ENCODE measurements at regions not wholly inside any gene's neighbourhood (a gene's known extent, or its start where the extent isn't known, plus 50 kb on each side); places are given as distances from the start of the nearest gene placed in this dataset.

DNA sequence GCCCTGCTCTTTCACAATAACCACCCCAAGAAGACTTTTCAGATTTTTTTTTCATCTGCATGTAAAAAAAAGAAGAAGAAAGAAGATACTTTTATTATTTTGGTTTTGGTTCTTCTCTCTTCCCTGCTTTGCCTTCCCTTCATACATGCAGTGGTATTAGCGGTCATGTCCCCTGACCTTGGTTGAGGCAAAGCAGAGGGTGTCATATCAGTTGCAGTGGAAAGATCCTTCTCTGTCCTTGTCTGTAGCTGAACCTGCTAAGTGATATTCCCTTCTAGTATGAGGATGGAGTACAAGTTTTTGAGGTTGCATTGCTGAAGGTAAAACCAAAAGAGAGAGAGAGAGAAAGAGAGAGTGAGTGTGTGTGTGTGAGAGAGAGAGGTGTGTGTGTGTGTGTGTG lies 345.7 kb downstream of the UTRN start:
- TF ChIP-seq, protein P1, sequence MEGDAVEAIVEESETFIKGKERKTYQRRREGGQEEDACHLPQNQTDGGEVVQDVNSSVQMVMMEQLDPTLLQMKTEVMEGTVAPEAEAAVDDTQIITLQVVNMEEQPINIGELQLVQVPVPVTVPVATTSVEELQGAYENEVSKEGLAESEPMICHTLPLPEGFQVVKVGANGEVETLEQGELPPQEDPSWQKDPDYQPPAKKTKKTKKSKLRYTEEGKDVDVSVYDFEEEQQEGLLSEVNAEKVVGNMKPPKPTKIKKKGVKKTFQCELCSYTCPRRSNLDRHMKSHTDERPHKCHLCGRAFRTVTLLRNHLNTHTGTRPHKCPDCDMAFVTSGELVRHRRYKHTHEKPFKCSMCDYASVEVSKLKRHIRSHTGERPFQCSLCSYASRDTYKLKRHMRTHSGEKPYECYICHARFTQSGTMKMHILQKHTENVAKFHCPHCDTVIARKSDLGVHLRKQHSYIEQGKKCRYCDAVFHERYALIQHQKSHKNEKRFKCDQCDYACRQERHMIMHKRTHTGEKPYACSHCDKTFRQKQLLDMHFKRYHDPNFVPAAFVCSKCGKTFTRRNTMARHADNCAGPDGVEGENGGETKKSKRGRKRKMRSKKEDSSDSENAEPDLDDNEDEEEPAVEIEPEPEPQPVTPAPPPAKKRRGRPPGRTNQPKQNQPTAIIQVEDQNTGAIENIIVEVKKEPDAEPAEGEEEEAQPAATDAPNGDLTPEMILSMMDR (IDR thresholded peaks at IDR 0.05; ENCODE audit: low read length), result no peak
- TF ChIP-seq EZH2 (IDR thresholded peaks at IDR 0.05; ENCODE audit: borderline replicate concordance, low read length), result no peak

Measured in OCI-LY1 (cell line).